ENCODE measurements at regions not wholly inside any gene's neighbourhood (a gene's known extent, or its start where the extent isn't known, plus 50 kb on each side); places are given as distances from the start of the nearest gene placed in this dataset.
A peak's percentile ranks its signal among the peaks of the same experiment; 100 is the strongest.
"Not testable (repeated sequence)": the region's sequence is repeated elsewhere in the genome, so short reads cannot be mapped to it uniquely, and the experiment has no call there.

DNA sequence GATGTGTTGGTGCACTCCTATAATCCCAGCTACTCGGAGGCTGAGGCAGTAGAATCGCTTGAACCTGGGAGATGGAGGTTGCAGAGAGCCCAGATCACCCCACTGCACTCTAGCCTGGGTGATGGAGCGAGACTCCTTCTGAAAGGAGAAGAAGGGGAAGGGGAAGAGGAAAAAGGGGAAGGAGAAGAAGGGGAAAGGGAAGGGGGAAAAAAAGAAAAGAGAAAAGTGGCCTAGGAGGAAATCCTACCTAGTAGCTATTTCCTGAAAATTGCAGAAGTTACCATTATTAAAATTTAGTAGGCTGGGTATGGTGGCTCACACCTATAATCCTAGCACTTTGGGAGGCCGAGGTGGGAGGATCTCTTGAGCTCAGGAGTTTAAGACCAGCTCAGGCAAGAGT is 67.4 kb downstream of the ARRDC3 start:
- DNase-seq = no peak

DNA sequence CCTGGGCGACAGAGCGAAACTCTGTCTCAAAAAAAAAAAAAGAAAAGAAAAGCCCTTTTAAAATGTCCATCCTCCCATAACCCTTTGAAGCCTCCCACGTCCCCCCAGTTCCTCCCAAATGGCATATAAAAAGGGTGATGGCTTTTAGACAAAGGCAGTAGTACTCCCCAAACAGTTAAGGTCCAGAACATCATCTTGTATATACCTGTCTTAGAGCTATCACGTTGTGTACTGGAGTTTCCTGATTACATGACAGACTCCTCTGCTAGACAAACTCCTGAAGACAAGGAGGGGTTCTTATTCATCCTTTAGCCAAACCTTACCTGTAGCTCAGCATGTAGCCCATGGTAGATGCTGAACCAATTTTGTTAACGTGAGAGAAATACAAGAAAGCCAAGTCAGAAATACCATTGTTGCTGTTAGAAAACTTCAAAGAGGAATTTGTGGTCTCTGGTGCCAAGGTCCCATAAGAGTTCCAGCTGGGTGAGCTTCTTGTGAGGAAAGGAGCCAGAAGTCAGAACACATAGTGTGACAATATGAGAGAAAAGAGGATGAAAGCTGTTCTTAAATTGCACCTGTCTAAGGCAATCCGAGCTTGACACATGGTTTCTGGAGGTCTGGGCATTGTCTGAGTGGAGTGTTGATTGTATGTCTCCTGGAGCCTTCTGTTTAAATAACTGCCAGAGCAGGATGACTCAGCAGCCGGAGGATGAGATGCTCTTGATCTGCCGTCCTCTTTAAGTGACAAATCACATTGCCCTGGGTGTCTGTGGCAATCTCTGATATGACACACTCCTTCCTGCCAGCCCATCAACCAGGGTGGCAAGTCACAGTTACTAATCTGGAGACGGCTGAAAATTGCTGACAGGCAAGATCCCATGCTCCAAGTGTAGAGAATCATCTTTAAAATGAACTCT is 69.1 kb downstream of the ARRDC3 start:
- peak; percentile 77 to 85 for DNase-seq

DNA sequence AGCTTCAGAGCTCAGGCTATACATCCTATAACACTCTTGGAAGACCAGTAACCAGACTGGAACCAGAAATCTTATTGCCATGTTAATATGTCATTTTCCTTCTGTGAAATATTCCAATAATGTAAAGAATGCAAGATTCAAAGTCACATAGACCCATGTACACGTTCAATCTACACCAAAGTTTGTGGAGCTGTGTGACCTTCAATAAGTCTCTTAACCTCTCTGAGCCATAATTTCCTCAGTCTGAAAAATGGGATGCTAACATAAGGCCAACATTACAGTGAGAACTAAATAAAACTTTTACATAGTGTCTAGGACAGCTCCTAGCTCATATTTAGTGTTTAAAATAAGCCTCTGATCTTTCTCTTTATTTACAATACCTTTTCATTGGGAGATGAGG is 70.4 kb downstream of the ARRDC3 start:
- DNase-seq = no peak

DNA sequence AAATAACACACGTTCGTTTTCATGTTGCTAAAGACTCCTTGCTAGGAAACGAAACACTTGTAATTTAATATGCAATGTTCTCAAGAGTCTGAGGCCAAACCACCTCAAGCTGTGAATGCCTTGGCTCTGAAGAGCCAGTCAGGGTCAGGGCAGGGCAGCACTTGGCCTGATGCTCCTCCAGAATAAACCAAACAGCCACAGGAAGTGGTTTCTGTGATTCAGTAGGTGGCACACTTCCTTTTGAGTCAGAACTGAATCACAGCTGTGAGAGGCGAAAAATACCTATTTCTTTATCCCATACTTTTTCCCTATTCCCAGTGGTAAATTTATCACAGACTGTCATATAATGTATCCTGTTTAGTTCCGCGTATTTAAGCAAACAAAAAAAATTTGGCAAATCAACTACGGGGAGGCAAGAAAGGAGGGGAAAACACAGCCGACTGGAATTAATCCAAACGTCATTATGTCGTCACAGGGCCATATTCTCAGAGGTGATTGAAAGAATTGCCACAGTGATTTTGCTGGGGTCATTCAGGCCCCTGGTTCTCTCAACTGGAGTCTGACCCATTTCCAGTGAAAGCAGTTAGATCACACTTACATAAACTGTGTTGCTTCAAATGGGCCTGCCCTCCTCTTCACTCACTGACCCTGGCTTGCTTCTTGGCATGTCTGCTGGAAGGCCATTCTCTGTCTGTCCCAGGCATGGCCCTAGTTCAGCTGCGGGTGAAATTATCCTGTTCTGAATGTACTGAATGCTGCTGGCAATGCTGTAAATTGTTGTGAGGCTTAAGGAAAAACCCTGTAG is 71.2 kb downstream of the ARRDC3 start:
- DNase-seq = peak; percentile 46 to 50

DNA sequence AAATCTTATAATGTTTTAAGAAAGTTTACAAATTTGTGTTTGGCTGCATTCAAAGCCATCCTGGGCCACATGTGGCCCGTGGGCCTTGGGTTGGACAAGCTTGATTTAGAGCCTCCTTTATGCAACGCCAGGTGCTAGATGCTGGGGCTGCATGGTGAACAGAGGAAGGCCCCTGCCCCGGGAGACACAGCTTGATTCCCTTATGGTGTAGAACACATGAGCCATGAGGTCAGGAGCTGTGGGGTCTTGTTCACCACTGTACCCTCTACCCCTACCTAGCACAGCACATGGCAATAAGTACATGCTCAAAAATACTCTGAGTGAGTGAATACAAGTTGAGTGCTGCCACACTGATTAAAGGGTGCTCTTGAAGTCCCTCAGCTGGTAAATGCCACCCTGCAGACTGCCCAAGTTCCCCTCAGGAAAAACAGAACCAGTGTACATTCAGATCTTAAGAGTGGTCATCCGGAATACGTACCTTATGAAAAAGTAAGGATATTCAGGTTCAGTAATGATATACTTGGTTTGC is 71.9 kb downstream of the ARRDC3 start:
- no peak for DNase-seq

DNA sequence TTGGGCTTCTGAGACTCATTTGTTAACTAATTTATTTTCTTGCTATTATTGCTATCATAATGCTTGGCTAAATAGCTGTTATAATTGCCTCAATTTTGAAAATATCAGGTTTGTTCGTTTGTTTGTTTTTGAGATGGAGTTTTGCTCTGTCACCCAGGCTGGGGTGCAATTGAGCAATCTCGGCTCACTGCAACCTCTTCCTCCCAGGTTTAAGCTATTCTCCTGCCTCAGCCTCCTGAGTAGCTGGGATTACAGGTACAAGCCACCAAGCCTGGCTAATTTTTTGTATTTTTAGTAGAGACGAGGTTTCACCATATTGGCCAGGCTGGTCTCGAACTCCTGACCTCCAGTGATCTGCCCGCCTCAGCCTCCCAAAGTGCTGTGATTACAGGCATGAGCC is 75.0 kb downstream of the ARRDC3 start:
- DNase-seq = not testable (repeated sequence)

DNA sequence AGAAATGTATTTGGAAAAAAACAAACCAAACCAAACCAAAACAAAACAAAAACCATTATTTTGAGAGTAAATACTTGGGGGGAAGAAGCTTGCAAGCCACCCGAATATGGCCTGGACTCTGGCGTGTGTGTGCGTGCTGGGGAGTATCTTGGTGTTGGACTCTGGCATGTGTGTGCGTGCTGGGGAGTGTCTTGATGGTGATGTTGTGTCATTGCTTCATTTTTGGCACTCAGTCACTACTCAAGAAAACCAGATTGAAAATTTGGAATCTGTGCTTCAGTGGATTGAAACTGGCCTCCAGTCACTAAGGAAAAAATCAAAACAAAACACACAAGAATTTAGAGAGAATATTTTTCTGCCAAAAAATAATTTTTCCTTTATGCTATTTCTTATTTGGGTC is 76.1 kb downstream of the ARRDC3 start:
- no peak for DNase-seq

DNA sequence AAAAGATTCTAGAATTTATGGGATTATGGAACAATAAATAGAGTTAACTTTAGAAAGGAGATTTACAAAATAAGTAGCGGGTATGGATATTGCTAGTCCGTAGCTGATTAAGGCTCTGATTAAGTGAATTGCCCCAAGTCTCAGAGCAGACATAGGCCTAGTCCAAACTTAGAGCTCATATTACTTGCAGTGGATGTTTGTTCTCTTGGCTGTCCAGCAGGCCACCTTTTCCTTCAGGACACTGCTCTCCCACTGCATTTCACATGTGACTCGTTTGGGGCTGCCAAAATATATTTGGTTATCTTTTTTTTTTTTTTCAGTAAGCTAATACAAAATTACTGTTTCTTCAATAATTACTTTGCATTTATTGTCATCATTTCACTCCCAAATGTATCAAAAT is 76.6 kb downstream of the ARRDC3 start:
- no peak for DNase-seq

DNA sequence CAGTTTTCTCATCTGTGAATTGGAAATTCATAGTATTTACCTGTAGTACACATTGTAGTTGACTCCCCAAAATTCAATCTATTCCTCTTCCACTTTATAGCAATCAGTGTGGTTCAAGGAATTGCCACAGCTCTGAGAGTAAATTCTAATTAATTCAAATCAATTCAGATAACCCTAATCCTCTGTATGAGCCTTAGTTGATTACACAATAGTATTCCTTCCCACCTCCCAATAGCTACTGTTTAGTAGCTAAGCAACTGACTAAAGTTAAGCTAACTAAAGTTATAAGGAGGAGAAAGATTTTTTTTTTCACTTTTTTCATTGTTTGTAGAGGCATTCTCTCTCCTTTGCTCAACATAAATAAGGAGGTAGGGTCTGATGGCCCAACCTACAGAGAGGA is 77.5 kb downstream of the ARRDC3 start:
- DNase-seq = no peak

DNA sequence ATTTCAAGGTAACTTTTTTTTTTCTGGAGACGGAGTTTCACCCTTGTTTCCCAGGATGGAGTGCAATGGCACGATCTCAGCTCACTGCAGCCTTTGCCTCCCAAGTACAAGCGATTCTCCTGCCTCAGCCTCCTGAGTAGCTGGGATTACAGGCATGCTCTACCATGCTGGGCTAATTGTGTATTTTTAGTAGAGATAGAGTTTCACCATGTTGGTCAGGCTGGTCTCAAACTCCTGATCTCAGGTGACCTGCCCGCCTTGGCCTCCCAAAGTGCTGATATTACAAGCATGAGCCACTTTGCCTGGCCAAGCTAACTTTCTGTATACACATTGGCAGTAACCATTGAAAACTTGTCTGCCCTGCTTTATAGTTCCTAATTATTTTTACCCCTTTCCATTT is 79.1 kb downstream of the ARRDC3 start:
- not testable (repeated sequence) for DNase-seq

DNA sequence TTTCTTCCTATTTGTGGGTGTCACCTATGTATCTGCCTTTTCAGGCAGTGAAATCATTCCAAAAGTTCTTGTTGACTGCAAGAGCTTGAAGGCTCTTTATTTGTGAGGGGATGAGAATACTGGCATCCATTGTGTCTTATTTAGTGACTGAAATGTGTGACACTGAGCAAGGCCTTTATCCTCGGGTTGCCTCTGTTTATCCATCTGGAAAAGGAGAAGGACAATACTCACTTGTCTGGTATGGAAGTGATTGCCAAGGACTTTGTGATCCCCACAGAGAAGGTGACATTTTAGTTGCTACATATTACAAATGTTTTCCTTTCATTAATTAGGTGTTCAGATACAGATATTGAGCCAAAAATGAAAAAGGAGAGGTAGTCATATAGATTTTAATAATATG is 80.2 kb downstream of the ARRDC3 start:
- no peak for DNase-seq

DNA sequence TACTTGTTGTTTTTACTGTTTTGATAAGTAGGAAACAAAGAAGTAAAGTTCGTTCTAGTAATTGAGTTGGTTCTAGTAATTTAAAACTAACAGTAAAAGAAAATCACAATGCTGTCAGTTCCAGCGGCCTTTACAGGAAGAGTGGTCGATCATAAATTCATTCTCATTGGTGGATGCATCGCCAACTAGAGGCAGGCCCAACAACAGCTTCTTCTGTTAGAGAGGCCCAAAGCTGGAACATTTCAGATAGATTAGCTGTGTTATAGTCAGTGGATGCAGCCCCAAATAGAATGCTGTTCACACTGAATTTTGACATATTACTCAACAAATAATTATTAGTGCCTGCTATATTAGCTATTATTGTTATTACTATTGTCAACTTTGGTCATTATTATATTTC is 80.8 kb downstream of the ARRDC3 start:
- no peak for DNase-seq

DNA sequence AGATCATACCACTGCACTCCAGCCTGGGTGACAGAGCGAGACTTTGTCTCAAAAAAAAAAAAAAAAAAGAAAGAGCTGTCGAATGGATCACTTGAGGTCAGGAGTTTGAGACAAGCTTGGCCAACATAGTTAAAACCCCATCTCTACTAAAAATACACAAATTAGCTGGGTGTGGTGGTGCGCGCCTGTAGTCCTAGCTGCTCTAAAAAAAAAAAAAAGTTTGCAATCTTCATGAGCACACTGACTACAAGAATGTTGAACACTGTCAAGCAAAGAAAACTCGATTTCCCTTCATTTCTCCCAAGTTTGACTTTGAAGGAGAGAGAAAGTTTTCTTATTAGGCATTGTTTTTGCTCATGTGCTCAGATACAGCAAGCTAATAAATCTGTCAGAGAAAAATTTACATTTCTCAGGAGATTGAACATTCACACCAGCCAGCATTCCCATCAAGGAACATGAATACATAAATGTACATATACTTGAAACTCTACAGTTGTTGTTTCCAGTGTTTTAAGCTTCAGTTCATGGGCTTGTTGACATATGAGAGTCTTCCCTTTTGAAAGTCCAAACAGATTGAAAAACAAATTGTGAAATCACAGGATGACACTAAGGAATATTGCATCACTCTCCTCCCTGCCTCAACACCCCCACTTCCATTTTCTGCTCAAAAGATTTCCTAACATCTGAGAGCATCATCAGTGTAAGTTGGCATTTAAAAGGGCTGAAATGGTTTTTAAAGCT is 81.8 kb downstream of the ARRDC3 start:
- no peak for DNase-seq

DNA sequence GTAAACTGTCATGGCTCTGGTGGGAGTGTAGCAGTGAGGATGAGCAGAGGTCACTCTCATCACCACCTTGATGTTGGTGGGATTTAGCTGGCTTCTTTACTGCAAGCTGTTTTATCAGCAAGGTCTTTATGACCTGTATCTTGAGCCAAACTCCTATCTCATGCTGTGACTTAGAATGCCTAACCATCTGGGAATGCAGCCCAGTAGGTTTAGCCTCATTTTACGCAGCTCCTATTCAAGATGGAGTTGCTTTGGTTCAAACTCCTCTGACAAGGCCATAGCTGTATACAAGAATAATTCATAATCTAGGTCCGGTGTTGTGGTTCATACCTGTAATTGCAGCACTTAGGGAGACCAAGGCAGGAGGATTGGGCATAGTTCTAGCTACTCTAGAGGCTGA is 85.1 kb downstream of the ARRDC3 start:
- no peak for DNase-seq

DNA sequence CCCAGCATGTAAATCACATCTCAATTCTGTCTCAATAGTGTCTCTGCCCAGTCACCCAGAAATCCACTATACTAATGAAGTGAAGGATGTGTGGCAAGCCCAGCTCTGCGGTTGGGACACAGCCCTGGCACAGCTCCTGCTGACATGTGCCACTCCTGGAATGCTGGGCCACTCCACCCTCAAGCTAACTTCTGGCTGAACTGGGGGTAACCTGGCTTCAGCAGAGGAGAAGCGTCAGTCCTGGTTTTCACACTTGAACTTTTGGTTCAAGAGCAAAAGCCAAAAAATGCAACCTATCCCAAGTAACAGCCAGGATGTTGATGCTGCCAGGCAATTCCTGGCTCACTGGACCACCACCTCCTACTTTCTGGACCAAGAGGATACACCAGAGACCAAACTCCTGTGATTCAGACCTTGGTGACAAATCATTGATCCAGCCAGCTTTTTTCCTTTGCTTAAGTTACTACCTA is 86.4 kb downstream of the ARRDC3 start:
- no peak for DNase-seq

DNA sequence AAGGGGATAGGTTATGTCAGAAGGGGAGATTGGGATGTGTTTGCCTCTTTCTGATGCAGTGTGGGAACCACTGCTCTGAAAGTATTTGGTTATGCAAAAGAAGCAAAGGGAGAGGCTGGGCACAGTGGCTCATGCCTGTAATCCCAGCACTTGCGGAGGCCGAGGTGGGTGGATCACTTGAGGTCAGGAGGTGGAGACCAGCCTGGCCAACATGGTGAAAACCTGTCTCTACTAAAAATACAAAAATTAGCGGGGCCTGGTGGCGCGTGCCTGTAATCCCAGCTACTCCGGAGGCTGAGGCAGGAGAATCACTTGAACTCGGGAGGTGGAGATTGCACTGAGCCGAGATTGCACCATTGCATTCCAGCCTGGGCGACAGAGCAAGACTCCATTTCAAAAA is 87.0 kb downstream of the ARRDC3 start:
- DNase-seq = not testable (repeated sequence)

DNA sequence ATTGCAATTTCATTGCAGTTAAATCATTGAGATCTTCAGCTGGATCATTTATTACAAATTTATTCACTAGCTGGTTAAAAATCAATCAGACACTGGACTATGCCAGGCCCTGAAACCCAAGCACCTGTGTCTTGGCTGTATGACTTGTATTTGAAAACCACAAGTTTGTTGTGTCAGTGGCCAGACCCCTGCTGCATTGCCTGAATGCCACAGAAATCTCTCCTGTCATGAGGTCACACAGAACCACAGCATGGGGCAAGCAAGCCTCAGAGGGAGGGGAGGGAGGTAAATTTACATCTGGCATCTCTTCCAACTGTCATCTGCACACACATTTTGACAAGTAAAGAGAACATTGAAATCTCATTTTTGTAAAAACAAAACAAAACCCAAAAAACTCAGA is 90.0 kb downstream of the ARRDC3 start:
- no peak for DNase-seq

DNA sequence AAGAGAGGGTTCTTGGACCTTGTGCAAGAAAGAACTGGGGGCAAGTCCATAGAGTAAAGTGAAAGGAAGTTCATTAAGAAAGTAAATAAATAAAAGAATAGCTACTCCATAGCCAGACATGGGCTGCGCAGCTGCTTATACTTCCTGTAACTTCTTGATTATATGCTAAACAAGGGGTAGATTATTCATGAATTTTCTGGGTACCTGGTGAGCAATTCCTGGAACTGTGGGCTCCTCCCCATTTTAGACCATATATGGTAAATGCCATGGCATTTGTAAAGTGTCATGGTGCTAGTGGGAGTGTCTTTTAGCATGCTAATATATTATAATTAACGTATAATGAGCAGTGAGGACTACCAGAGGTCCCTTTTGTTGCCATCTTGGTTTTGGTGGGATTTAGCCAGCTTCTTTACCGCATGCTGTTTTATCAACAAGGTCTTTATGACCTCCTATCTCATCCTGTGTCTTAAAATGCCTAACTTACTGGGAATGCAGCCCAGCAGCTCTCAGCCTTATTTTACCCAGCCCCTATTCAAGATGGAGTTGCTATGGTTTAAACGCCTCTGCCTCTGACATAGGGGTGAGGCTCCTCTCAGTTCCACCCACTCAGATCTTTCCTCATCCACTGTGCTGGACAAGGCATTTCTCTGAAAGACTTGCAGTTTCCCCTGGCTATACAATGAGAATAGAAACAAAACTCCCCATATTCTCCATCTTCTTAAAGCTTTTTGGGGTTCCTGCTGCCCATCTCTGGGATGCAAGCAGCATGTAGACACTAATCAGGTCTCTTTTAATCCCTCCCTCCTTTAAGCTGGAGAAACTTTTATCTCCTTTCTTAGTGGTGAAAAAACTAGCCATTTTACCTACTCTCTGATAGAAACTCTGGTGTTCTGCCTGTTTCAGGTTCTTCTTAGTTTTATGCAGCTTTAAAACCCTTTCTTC is 91.2 kb downstream of the ARRDC3 start:
- DNase-seq = no peak

DNA sequence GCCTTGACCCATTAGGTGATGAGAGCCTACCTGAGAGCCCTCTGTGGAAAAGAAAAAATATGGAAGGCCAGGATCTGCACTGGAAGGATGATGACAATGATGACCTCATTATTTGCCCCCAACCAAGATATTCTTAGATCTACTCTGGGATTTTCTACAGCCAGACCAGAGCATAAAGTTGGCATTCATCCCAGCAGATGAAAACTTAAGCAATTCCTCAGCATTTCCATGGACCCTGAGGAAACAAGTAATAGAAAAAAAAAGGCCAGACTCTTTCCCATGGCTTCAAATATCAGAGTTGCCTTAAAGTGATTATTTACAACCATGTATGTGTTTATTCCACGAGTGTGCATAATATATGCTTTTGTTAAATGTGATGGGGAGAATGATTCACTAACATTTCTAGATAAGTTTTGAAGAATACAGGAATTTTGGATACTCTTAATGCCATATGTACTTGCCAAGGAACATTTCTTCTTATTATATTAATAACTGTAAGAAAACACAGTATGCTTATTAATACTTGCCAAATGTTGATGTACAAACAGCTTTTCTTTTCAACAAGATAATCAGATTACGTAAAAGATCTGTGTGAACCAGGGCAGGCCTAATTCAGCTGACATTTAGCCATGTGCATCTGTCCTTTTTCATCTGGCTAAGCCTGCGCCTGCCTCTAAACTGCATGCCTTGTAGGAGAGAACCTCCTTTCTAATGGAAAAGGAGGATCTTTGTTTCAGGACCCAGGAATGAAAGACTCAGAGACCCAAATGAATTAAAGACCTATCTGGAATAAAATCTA is 94.8 kb downstream of the ARRDC3 start:
- no peak for DNase-seq

DNA sequence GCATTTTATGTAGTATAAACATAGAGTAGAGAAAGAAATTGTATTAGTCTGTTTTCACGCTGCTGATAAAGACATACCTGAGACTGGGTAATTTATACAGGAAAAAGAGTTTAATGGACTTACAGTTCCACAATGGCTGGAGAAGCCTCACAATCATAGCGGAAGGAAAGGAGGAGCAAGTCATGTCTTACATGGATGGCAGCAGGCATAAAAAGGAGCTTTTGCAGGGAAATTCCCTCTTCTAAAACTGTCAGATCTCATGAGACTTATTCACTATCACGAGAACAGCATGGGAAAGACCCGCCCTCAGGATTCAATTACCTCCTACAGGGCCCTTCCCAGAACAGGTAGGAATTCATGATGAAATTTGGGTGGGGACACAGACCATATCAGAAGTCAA is 98.1 kb downstream of the ARRDC3 start:
- DNase-seq = not testable (repeated sequence)

DNA sequence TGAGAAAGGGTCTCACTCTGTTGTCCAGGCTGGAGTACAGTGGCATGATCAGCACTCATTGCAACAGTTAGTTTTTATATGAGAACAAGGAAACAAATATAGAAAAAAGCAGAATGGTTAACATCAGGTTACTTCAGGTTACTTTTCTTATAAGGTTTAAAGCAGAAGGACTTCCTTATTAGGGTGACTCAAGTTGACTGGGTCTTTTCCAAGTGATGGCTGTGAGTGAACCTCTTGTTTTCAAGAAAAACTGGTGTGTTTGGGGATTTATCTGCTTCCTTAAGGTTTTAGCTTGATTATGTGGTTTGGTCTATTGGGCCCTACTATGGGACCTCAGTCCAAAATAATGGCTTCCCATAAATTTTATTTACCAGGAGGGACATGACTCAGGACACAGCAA is 99.2 kb downstream of the ARRDC3 start:
- DNase-seq = no peak
